GM12878 (cell line): ENCODE measurements at regions not wholly inside any gene's neighbourhood (a gene's known extent, or its start where the extent isn't known, plus 50 kb on each side); places are given as distances from the start of the nearest gene placed in this dataset.

Experiments
- ATAC-seq: fragments of 200-7000 bp; cut with Tn5 transposase; 3 replicates; pipeline ENCODE4 v1.9.1; 2020; ENCODE audit warnings: mild to moderate bottlenecking, moderate library complexity
- BruUV-seq: library from RNA; stranded (reverse); fragments of 400-500 nt; replicated peaks from 2 replicates; lab custom pipeline; 2021; lab: Mats Ljungman, UMichigan
- CTCF ChIA-PET: fragments of 300-600 bp; sonication (Branson Sonifier 250); formaldehyde crosslinking; extraction: SDS; loops from one replicate; lab custom pipeline; 2021; ENCODE audit warnings: inconsistent platforms; lab: Yijun Ruan, JAX
- POLR2A ChIA-PET: fragments of 350-600 bp; formaldehyde crosslinking; extraction: SDS; loops from one replicate; lab custom pipeline; 2021; ENCODE audit warnings: inconsistent platforms; lab: Charles Lee
- RAD21 ChIA-PET: fragments of 300-600 bp; sonication (Branson Sonifier 250); formaldehyde crosslinking; loops from one replicate; lab custom pipeline; 2023; ENCODE audit warnings: antibody characterized with exemption; ENCODE audit not compliant: unreplicated experiment; lab: Charles Lee
- SMC1A ChIA-PET: fragments of 300-600 bp; sonication (Branson Sonifier 250); formaldehyde crosslinking; loops from one replicate; lab custom pipeline; 2023; ENCODE audit not compliant: unreplicated experiment, uncharacterized antibody; lab: Charles Lee
- DNase-seq: peaks from one replicate; pipeline ENCODE4 v3.0.0-alpha.2; 2011; ENCODE audit warnings: low read depth, low spot score
- FAIRE-seq: peaks from 3 replicates; lab custom pipeline; 2011; peaks lifted over from hg19 to GRCh38; lab: Jason Lieb, UNC
- H2AFZ ChIP-seq: 2 replicates; pipeline ENCODE4 v1.6.0; 2011; ENCODE audit warnings: low read depth, low read length, control low read depth; ENCODE audit not compliant: control insufficient read depth
- H3K27ac ChIP-seq: 2 replicates; pipeline ENCODE4 v1.5.1; 2011; ENCODE audit warnings: control low read depth; ENCODE audit not compliant: control insufficient read depth, insufficient read depth
- H3K27me3 ChIP-seq, 2 experiments: replicated peaks in 1 of 2; 2 replicates each; pipeline versions ENCODE4 v1.6.0 to v1.6.1; 2011; ENCODE audit warnings: low read length in 1 of 2; ENCODE audit not compliant: control insufficient read depth in 2 of 2, insufficient read depth in 2 of 2
- H3K36me3 ChIP-seq, 2 experiments: 2 replicates each; pipeline ENCODE4 v1.5.1; 2011; ENCODE audit warnings: low read length in 1 of 2; ENCODE audit not compliant: control insufficient read depth in 2 of 2, insufficient read depth in 2 of 2
- H3K4me1 ChIP-seq: 2 replicates; pipeline ENCODE4 v1.6.1; 2011; ENCODE audit warnings: mild to moderate bottlenecking, low read length, moderate library complexity, mixed read lengths; ENCODE audit not compliant: control insufficient read depth, insufficient read depth
- H3K4me2 ChIP-seq: 2 replicates; pipeline ENCODE4 v1.6.0; 2011; ENCODE audit warnings: control low read depth; ENCODE audit not compliant: control insufficient read depth, insufficient read depth
- H3K4me3 ChIP-seq: fragments of 200-600 bp; sonication (generic); 2 replicates; pipeline ENCODE4 v1.5.1; 2016
- H3K79me2 ChIP-seq: 2 replicates; pipeline ENCODE4 v1.6.0; 2011; ENCODE audit warnings: low read length; ENCODE audit not compliant: control insufficient read depth, insufficient read depth
- H3K9ac ChIP-seq: 2 replicates; pipeline ENCODE4 v1.8.0; 2011; ENCODE audit warnings: low read length, control low read depth, mixed read lengths; ENCODE audit not compliant: control insufficient read depth, insufficient read depth
- H3K9me3 ChIP-seq: replicated peaks from 3 replicates; pipeline ENCODE4 v1.5.1; 2011; ENCODE audit warnings: mild to moderate bottlenecking, low read length; ENCODE audit not compliant: control insufficient read depth, insufficient read depth
- H4K20me1 ChIP-seq: 2 replicates; pipeline ENCODE4 v1.6.0; 2011; ENCODE audit not compliant: control insufficient read depth, insufficient read depth
- CBX3 ChIP-seq: fragments of 200-600 bp; sonication (generic); IDR thresholded peaks from 2 replicates; pipeline ENCODE4 v1.6.1; 2016; ENCODE audit warnings: low read depth, borderline replicate concordance
- CEBPB ChIP-seq, 2 experiments: fragments of 150-350 bp in 1 of 2; IDR thresholded peaks; 2 replicates each; pipeline ENCODE4 v1.6.1; 2012 to 2014; ENCODE audit warnings: low read depth in 2 of 2, low read length in 2 of 2, borderline replicate concordance in 1 of 2, inconsistent platforms in 1 of 2
- EP300 ChIP-seq, 2 experiments: fragments of 150-350 bp in 1 of 2; IDR thresholded peaks; 2 replicates each; pipeline ENCODE4 v1.6.1; 2011 to 2012; ENCODE audit warnings: low read depth in 2 of 2, low read length in 2 of 2, borderline replicate concordance in 1 of 2, improper control_type of control experiment in 1 of 2, inconsistent platforms in 1 of 2; ENCODE audit not compliant: control insufficient read depth in 1 of 2
- IKZF1 ChIP-seq: fragments of 450-650 bp; conservative IDR thresholded peaks from 2 replicates; pipeline ENCODE4 v1.6.1; 2017; ENCODE audit warnings: antibody characterized with exemption, mild to moderate bottlenecking
- MYB ChIP-seq: fragments of 150-350 bp; IDR thresholded peaks from 2 replicates; pipeline ENCODE4 v1.6.1; 2014; ENCODE audit warnings: mild to moderate bottlenecking, low read depth, low read length, borderline replicate concordance
- NFXL1 ChIP-seq: fragments of 450-650 bp; IDR thresholded peaks from 2 replicates; pipeline ENCODE4 v1.6.1; 2017; ENCODE audit warnings: antibody characterized with exemption, mild to moderate bottlenecking, borderline replicate concordance
- POLR2A ChIP-seq: IDR thresholded peaks from 2 replicates; pipeline ENCODE4 v1.6.1; 2011; ENCODE audit warnings: low read depth, mild to moderate bottlenecking, low read length
- POLR2AphosphoS2 ChIP-seq: IDR thresholded peaks from 2 replicates; pipeline ENCODE4 v1.6.1; 2011; ENCODE audit warnings: low read depth, mild to moderate bottlenecking, low read length, improper control_type of control experiment, moderate library complexity
- RBBP5 ChIP-seq: fragments of 200-600 bp; sonication (generic); conservative IDR thresholded peaks from 2 replicates; pipeline ENCODE4 v1.6.1; 2016
- TARDBP ChIP-seq: IDR thresholded peaks from 2 replicates; pipeline ENCODE4 v1.6.1; 2016; ENCODE audit warnings: borderline replicate concordance
- ZNF217 ChIP-seq: fragments of 450-650 bp; IDR thresholded peaks from 2 replicates; pipeline ENCODE4 v1.6.1; 2017; ENCODE audit warnings: antibody characterized with exemption, mild to moderate bottlenecking
- ZNF274 ChIP-seq: IDR thresholded peaks from one replicate; pipeline ENCODE4 v1.8.0; 2011; ENCODE audit not compliant: insufficient read length, insufficient read depth
- ZSCAN29 ChIP-seq: fragments of 450-650 bp; IDR thresholded peaks from 2 replicates; pipeline ENCODE4 v1.6.1; 2017; ENCODE audit warnings: mild to moderate bottlenecking, moderate library complexity
- ZZZ3 ChIP-seq: IDR thresholded peaks from 2 replicates; pipeline ENCODE4 v1.6.1; 2011; ENCODE audit warnings: low read depth; ENCODE audit not compliant: control insufficient read depth, insufficient read length
- WGBS: methylation state at CpG from one replicate; pipeline ENCODE4 v1.1.6; 2016; ENCODE audit warnings: low lambda C conversion rate; ENCODE audit not compliant: insufficient replicate concordance, insufficient coverage; ENCODE audit errors: missing lambda C conversion rate; 5-methylcytosine and 5-hydroxymethylcytosine counted together
- in situ Hi-C: fragments of 300-500 bp; cut with MboI; formaldehyde crosslinking; loops from 9 replicates; pipeline ENCODE4 v1.14.3; 2018; ENCODE audit warnings: mixed read lengths
- intact Hi-C: fragments of 100-400 bp; cut with micrococcal nuclease; formaldehyde crosslinking; loops from one replicate; pipeline ENCODE4 v1.14.2; 2022; ENCODE audit not compliant: unreplicated experiment
- TF ChIP-seq, protein P1 (sequence below): fragments of 450-650 bp; formaldehyde crosslinking; IDR thresholded peaks from 2 replicates; pipeline ENCODE4 v1.4.0; 2020; ENCODE audit warnings: mild to moderate bottlenecking, moderate library complexity

GRCh38 chr7:68537774-68538071 is 1060.6 kb upstream of the AUTS2 start:
- FAIRE-seq (no peak), ATAC-seq (no peak), DNase-seq (no peak)
- Histone ChIP-seq H3K79me2 (no peaks in the 10 kb centered on the region), H4K20me1 (no peaks in the 10 kb centered on the region), H3K27ac (no peak overlapping the region), H3K4me3 (no peak overlapping the region), H2AFZ (no peak overlapping the region), H3K36me3 (no peaks in the 10 kb centered on the region), H3K27me3 (no peaks in the 10 kb centered on the region), H3K4me1 (no peaks in the 10 kb centered on the region), H3K9me3 (no peaks in the 10 kb centered on the region; the same call in 2 of the 3 replicates), H3K9ac (no peak overlapping the region), H3K4me2 (no peak overlapping the region)
- BruUV-seq: no TSS peak
- no peak for TF ChIP-seq POLR2AphosphoS2
- TF ChIP-seq ZNF217: no peak
- TF ChIP-seq MYB: no peak
- TF ChIP-seq RBBP5: no peak
- TF ChIP-seq, protein P1, sequence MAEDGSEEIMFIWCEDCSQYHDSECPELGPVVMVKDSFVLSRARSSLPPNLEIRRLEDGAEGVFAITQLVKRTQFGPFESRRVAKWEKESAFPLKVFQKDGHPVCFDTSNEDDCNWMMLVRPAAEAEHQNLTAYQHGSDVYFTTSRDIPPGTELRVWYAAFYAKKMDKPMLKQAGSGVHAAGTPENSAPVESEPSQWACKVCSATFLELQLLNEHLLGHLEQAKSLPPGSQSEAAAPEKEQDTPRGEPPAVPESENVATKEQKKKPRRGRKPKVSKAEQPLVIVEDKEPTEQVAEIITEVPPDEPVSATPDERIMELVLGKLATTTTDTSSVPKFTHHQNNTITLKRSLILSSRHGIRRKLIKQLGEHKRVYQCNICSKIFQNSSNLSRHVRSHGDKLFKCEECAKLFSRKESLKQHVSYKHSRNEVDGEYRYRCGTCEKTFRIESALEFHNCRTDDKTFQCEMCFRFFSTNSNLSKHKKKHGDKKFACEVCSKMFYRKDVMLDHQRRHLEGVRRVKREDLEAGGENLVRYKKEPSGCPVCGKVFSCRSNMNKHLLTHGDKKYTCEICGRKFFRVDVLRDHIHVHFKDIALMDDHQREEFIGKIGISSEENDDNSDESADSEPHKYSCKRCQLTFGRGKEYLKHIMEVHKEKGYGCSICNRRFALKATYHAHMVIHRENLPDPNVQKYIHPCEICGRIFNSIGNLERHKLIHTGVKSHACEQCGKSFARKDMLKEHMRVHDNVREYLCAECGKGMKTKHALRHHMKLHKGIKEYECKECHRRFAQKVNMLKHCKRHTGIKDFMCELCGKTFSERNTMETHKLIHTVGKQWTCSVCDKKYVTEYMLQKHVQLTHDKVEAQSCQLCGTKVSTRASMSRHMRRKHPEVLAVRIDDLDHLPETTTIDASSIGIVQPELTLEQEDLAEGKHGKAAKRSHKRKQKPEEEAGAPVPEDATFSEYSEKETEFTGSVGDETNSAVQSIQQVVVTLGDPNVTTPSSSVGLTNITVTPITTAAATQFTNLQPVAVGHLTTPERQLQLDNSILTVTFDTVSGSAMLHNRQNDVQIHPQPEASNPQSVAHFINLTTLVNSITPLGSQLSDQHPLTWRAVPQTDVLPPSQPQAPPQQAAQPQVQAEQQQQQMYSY (CRISPR knock-in tag): no peak
- TF ChIP-seq POLR2A: no peak
- TF ChIP-seq ZSCAN29: no peak
- no peak for TF ChIP-seq TARDBP
- no peak for TF ChIP-seq NFXL1
- TF ChIP-seq ZNF274: no peak
- no peak for TF ChIP-seq CBX3
- TF ChIP-seq CEBPB (IDR thresholded peaks at IDR 0.05; ENCODE audit: borderline replicate concordance in 1 of 2, low read depth in 2 of 2, low read length in 2 of 2): no peak
- no peak for TF ChIP-seq IKZF1
- no peak for TF ChIP-seq ZZZ3
- no peak for TF ChIP-seq EP300 (IDR thresholded peaks at IDR 0.05; ENCODE audit: borderline replicate concordance in 1 of 2, control insufficient read depth in 1 of 2, low read depth in 2 of 2, low read length in 2 of 2)
- WGBS: 37% methylated on average over 5 of the region's 5 CpGs
- ChIA-PET POLR2A (no interaction called here), SMC1A (no interaction called here), RAD21 (no interaction called here), CTCF (no interaction called here)
- in situ Hi-C loops (no loop called here), intact Hi-C loops (no loop called here)
